Neural progenitor cell (in vitro differentiated cells): ENCODE measurements at regions not wholly inside any gene's neighbourhood (a gene's known extent, or its start where the extent isn't known, plus 50 kb on each side); places are given as distances from the start of the nearest gene placed in this dataset.
A peak's percentile ranks its signal among the peaks of the same experiment; 100 is the strongest.

Source experiments
- DNase-seq: peaks from one replicate; pipeline ENCODE4 v3.0.0-alpha.2; 2016; ENCODE audit warnings: low spot score
- H2AFZ ChIP-seq: fragments of 200-600 bp; sonication (generic); replicated peaks from 2 replicates; pipeline ENCODE4 v1.6.1; 2016; ENCODE audit warnings: antibody characterized with exemption
- H3F3A ChIP-seq: fragments of 200-600 bp; sonication (generic); 2 replicates; pipeline ENCODE4 v1.6.1; 2016; ENCODE audit warnings: antibody characterized with exemption, low read depth
- H3K27ac ChIP-seq: fragments of 200-600 bp; sonication (generic); 2 replicates; pipeline ENCODE4 v1.5.1; 2016; ENCODE audit warnings: mild to moderate bottlenecking
- H3K27me3 ChIP-seq: fragments of 200-600 bp; sonication (generic); 2 replicates; pipeline ENCODE4 v1.6.1; 2016; ENCODE audit warnings: mild to moderate bottlenecking, moderate library complexity
- H3K36me3 ChIP-seq: fragments of 200-600 bp; sonication (generic); 2 replicates; pipeline ENCODE4 v1.5.1; 2016
- H3K4me1 ChIP-seq: fragments of 200-600 bp; sonication (generic); 2 replicates; pipeline ENCODE4 v1.6.1; 2016; ENCODE audit warnings: mixed run types
- H3K4me2 ChIP-seq: fragments of 200-600 bp; sonication (generic); 2 replicates; pipeline ENCODE4 v1.6.1; 2016
- H3K4me3 ChIP-seq: fragments of 200-600 bp; sonication (generic); 2 replicates; pipeline ENCODE4 v1.5.1; 2016
- H3K79me2 ChIP-seq: fragments of 200-600 bp; sonication (generic); 2 replicates; pipeline ENCODE4 v1.6.1; 2016; ENCODE audit warnings: low read depth
- H3K9ac ChIP-seq: fragments of 200-600 bp; sonication (generic); 2 replicates; pipeline ENCODE4 v1.6.1; 2016
- H3K9me3 ChIP-seq: fragments of 200-600 bp; sonication (generic); 2 replicates; pipeline ENCODE4 v1.5.1; 2016; ENCODE audit warnings: low read depth
- H4K20me1 ChIP-seq: fragments of 200-600 bp; sonication (generic); 2 replicates; pipeline ENCODE4 v1.6.1; 2016; ENCODE audit warnings: low read depth
- H3K27ac Mint-ChIP-seq: 3 replicates; pipeline ENCODE4 v1.8.0; 2021; ENCODE audit warnings: mixed read lengths
- H3K27me3 Mint-ChIP-seq: 2 replicates; pipeline ENCODE4 v1.8.0; 2022; ENCODE audit warnings: low read depth, mild to moderate bottlenecking, inconsistent platforms, moderate library complexity, mixed read lengths; ENCODE audit not compliant: insufficient read depth
- H3K36me3 Mint-ChIP-seq: 3 replicates; pipeline ENCODE4 v1.8.0; 2021; ENCODE audit warnings: mixed read lengths
- H3K4me1 Mint-ChIP-seq: 3 replicates; pipeline ENCODE4 v1.8.0; 2021; ENCODE audit warnings: mixed read lengths
- H3K4me3 Mint-ChIP-seq: 3 replicates; pipeline ENCODE4 v1.8.0; 2021; ENCODE audit warnings: mild to moderate bottlenecking, moderate library complexity, mixed read lengths
- H3K9me3 Mint-ChIP-seq: 3 replicates; pipeline ENCODE4 v1.8.0; 2020; ENCODE audit warnings: mixed read lengths
- EZH2 ChIP-seq: fragments of 200-600 bp; sonication (generic); IDR thresholded peaks from 2 replicates; pipeline ENCODE4 v1.6.1; 2017; ENCODE audit warnings: antibody characterized with exemption, mild to moderate bottlenecking, moderate library complexity
- EZH2phosphoT487 ChIP-seq: fragments of 200-600 bp; sonication (generic); IDR thresholded peaks from 2 replicates; pipeline ENCODE4 v1.6.1; 2017; ENCODE audit warnings: antibody characterized with exemption
- TF ChIP-seq, protein P1 (sequence below): fragments of 200-600 bp; sonication (generic); IDR thresholded peaks from 2 replicates; pipeline ENCODE4 v1.5.1; 2017; ENCODE audit warnings: antibody characterized with exemption, mild to moderate bottlenecking

DNA sequence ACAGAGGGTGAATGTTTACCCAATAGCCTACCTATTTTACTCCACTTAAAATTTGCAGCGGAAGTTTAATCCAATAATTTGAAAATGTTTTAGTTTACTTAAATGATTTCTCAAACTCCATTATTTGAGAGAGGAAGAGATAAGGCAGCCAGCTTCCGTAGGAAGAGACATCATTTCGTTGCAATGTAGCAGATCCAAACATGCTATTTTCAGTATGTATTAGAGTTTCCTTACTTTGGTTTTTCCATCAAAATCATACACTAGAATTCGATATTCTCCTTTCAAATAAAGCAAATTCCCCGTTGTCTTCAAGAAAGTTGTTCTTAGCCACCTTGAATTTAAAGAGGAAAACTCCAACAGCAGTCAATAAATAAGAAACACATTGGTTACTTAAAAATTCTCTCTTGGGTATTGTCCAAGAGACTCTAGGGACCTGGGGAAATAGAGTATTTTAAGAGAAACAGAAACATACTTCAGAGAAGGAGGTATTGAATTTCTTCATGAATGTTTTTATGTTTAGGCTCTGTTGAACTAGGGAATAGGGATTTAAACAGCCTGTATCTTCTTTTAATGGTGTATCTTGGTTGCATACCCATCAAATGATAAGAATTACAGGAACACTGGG, 324.5 kb upstream of the GBE1 start:
- no peaks in the 10 kb centered on the region for H3F3A ChIP-seq
- no peak overlapping the region for H2AFZ ChIP-seq
- H3K9ac ChIP-seq = no peak overlapping the region
- H3K27ac Mint-ChIP-seq = no peak overlapping the region
- no peaks in the 10 kb centered on the region for H3K9me3 ChIP-seq
- peaks cover 14% of the 10 kb centered on the region for H3K4me1 Mint-ChIP-seq
- H3K27me3 ChIP-seq = no peaks in the 10 kb centered on the region
- no peak overlapping the region for H3K4me3 Mint-ChIP-seq
- no peaks in the 10 kb centered on the region for H3K79me2 ChIP-seq
- no peak overlapping the region for H3K27ac ChIP-seq
- no peaks in the 10 kb centered on the region for H3K36me3 Mint-ChIP-seq
- no peak overlapping the region for H3K4me3 ChIP-seq
- no peak for DNase-seq
- H3K36me3 ChIP-seq = no peaks in the 10 kb centered on the region
- no peak for TF ChIP-seq EZH2
- TF ChIP-seq, protein P1, sequence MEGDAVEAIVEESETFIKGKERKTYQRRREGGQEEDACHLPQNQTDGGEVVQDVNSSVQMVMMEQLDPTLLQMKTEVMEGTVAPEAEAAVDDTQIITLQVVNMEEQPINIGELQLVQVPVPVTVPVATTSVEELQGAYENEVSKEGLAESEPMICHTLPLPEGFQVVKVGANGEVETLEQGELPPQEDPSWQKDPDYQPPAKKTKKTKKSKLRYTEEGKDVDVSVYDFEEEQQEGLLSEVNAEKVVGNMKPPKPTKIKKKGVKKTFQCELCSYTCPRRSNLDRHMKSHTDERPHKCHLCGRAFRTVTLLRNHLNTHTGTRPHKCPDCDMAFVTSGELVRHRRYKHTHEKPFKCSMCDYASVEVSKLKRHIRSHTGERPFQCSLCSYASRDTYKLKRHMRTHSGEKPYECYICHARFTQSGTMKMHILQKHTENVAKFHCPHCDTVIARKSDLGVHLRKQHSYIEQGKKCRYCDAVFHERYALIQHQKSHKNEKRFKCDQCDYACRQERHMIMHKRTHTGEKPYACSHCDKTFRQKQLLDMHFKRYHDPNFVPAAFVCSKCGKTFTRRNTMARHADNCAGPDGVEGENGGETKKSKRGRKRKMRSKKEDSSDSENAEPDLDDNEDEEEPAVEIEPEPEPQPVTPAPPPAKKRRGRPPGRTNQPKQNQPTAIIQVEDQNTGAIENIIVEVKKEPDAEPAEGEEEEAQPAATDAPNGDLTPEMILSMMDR = no peak
- no peak for TF ChIP-seq EZH2phosphoT487
- no peaks in the 10 kb centered on the region for H4K20me1 ChIP-seq
- no peak overlapping the region for H3K4me2 ChIP-seq
- peaks cover 18% of the 10 kb centered on the region for H3K4me1 ChIP-seq
- no peaks in the 10 kb centered on the region for H3K27me3 Mint-ChIP-seq
- no peaks in the 10 kb centered on the region for H3K9me3 Mint-ChIP-seq

DNA sequence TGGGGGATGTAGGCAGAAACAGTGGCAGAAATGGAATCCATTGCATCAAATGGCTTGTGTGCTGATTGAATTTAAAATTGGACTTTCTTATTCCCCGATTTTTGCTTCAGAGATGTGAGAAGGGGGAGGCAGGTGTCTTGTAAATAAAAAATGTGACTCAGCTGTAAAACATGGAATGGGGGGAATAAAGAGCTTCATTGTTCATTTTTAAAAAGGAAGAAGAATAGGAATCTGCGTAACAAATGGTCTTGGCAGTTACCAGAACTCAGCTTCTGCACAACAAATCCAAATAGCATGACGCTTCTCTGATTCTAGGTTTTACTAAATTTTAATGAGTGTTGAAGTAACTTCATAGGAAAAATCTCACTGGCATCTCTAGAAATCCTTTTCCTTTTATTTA, 323.9 kb upstream of the GBE1 start:
- DNase-seq = no peak
- H3K9me3 Mint-ChIP-seq = no peaks in the 10 kb centered on the region
- no peaks in the 10 kb centered on the region for H3K9me3 ChIP-seq
- H3K9ac ChIP-seq = no peak overlapping the region
- peak overlapping the region; percentile 77 for H2AFZ ChIP-seq
- H3K4me1 ChIP-seq = peaks cover 18% of the 10 kb centered on the region
- no peaks in the 10 kb centered on the region for H3K36me3 ChIP-seq
- H3K27me3 ChIP-seq = no peaks in the 10 kb centered on the region
- no peak overlapping the region for H3K27ac ChIP-seq
- H3K79me2 ChIP-seq = no peaks in the 10 kb centered on the region
- H3F3A ChIP-seq = no peaks in the 10 kb centered on the region
- TF ChIP-seq, protein P1 = no peak
- no peak for TF ChIP-seq EZH2
- no peak for TF ChIP-seq EZH2phosphoT487
- H3K4me1 Mint-ChIP-seq = peaks cover 14% of the 10 kb centered on the region
- no peak overlapping the region for H3K4me3 ChIP-seq
- no peaks in the 10 kb centered on the region for H3K36me3 Mint-ChIP-seq
- no peak overlapping the region for H3K27ac Mint-ChIP-seq
- H3K4me3 Mint-ChIP-seq = no peak overlapping the region
- H4K20me1 ChIP-seq = no peaks in the 10 kb centered on the region
- H3K4me2 ChIP-seq = no peak overlapping the region
- no peaks in the 10 kb centered on the region for H3K27me3 Mint-ChIP-seq

DNA sequence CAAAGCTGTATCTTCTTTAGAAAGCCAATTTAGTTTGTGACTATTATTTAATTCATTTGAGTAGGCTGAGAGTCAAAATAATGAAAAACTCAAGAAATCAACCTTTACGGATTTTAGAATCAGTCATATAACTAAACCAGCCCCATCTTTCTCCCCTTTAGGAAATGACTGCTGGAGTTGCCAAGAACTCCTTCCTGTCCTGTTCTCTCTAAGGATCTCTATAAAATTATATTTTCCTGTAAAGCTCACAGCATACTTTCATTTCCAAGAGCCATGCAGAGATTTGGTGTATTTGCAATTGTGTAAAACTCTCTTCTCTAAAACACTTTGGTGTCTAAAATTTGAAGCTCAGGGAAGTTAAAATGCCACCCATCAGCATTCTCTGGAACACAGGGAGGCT, 323.4 kb upstream of the GBE1 start:
- Mint-ChIP-seq H3K4me1 (peaks cover 14% of the 10 kb centered on the region), H3K36me3 (no peaks in the 10 kb centered on the region), H3K4me3 (no peak overlapping the region), H3K27ac (no peak overlapping the region), H3K27me3 (no peaks in the 10 kb centered on the region), H3K9me3 (no peaks in the 10 kb centered on the region)
- Histone ChIP-seq H2AFZ (peak overlapping the region; percentile 77), H3K4me2 (no peak overlapping the region), H3K27ac (no peak overlapping the region), H4K20me1 (no peaks in the 10 kb centered on the region), H3K27me3 (no peaks in the 10 kb centered on the region), H3F3A (no peaks in the 10 kb centered on the region), H3K4me3 (no peak overlapping the region), H3K36me3 (no peaks in the 10 kb centered on the region), H3K4me1 (peaks cover 18% of the 10 kb centered on the region), H3K9me3 (no peaks in the 10 kb centered on the region), H3K9ac (no peak overlapping the region), H3K79me2 (no peaks in the 10 kb centered on the region)
- DNase-seq = no peak
- TF ChIP-seq EZH2phosphoT487 (no peak), EZH2 (no peak)
- TF ChIP-seq, protein P1 = no peak
